Activated T-cell treated with anti-CD3 and anti-CD28 coated beads, Interleukin-2, amount 50 U/mL, for 48 hours (primary cell): ENCODE measurements at regions not wholly inside any gene's neighbourhood (a gene's known extent, or its start where the extent isn't known, plus 50 kb on each side); places are given as distances from the start of the nearest gene placed in this dataset.

Experiments
- DNase-seq, 2 experiments: peaks; one replicate each; pipeline ENCODE4 v3.0.0-alpha.2; 2020

DNA sequence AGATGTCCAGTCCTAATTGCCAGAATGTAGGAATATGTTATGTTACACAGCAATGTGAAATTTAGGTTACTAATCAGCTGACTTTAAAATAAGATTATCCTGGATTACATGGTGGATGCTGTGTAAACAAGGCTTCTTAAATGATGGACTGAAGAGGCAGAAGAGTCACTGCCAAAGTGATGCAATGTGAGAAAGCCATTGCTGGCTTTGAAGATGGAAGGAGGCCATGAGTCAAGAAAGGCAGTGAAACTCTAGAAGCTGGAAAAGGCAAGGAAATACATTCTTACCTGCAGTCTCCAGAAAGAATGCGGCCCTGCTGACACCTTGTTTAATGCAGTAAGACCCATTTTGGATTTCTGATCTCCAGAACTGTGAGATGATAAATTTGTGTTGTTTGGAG is 179.1 kb upstream of the ZPLD1 start:
- no peak for DNase-seq

DNA sequence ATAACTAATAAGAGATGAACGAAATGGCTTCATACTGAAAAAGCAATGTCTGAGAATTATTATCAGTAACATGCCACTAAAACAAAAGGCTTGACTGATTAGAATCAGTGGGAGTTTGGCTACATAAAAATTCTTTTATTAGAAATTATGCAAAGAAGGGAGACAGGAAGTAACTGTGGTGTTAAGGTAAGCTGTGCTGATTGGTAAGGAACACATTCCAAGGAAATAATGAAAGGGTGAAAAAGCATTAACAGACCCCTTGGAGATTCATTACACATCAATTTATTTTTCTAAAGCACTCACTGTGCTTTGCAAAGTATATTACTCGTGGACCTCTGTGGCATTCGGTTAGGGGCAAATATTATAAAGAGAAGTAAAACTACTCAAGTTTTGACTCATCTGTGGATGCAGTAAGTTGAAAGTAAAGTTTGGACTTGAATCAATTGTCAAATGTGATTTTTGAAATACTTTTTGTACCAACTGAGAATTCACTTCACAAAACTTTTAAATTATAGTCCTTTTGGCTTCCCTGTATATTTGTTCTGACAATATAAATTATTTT is 176.1 kb upstream of the ZPLD1 start:
- DNase-seq = no peak

- DNase-seq = no peak
Measured at GRCh38 chr3:102259663-102260062, 175.2 kb upstream of the ZPLD1 start.

GRCh38 chr3:102265720-102266119 is 169.1 kb upstream of the ZPLD1 start:
- DNase-seq = no peak

GRCh38 chr3:102269406-102269805 is 165.4 kb upstream of the ZPLD1 start:
- DNase-seq = no peak

GRCh38 chr3:102290241-102290640 is 144.6 kb upstream of the ZPLD1 start:
- DNase-seq = no peak

- no peak for DNase-seq
Measured at GRCh38 chr3:102295756-102296155, 139.1 kb upstream of the ZPLD1 start.

GRCh38 chr3:102297072-102297658 is 137.7 kb upstream of the ZPLD1 start:
- no peak for DNase-seq

DNA sequence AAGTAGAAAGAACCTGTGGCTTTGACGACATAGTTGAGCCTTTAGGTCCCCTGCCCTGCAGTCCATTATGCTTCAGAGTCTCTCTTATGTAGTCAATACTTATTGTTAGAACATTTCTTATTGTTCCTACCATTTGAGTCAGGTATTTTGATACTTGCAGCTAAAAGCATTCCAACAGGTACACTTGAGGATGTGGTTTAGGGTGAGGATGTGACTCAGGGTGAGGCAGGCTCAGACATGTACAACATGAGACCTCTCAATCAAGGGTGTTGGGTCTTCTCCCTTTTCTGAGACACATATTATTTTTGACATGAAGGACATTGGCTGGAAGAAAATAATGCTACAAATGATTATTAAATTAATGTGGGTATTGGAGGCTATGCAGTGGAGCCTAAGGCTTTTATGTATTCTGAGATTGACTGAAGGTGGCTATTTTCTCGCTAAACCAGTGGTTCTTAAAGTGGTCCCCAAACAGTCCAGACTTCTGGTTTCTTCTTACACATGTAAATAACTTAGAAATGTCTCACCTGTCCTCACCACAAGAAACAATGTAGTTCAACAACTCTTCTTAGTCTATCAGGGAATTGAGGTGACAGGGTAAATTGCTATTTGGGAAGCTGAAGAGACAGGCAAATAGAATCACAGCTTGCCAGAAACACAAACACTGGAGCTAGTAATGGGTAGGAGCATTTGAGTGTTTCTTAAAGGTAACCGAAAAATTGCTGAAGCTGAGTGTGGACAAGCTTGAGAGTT is 135.5 kb upstream of the ZPLD1 start:
- no peak for DNase-seq

DNA sequence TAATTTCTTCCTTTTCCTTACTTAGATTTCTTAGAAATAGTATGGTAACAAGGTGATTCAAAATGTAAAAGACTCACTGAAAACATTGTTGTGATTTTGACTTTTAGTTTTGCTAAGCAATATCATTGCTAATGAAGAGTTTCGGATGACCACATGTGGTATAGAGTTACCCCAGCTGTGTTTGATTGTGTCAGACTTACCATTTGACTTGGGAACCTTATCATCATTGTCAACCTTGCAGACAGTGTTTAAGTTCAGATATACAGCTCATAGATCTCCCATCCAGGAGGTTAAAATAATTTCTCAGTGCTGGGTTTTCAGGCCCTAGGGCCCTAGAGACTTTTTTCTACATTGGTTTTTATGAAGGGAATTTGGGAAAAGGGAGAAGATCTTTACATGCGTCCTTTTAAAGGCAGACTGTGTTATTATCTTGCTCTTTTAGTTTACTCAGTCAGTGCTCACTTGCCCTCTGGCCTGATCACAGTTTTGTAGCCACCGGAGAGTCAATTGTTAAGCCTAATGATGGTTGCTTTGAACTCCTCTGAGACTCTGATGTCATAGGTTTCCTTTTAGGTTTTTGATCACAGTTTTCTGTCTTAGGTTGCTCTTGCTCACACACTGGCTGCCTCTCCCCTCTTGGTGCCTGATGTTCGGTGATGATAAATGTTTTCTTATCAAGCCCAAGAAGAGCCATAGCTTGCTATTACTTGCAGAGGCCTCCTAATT is 133.5 kb upstream of the ZPLD1 start:
- no peak for DNase-seq

DNA sequence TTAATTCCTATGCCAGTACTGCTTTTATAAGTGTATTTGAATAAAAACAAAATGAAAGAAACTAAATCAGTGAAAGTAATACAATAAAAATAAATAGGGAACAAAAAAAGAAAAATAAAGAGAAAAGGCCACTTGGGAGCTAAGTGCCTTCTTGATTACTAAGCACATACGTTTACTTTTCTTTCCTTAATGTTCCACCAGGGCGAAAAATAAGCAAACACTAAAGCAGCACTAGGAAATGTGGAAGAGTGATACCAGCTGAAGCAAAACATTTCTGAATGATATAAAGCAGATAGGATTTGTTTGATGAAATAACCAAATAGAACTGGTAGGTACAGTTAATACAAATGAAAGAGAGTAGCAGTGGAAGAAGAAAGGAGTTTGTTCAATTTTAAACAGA is 132.8 kb upstream of the ZPLD1 start:
- DNase-seq = no peak

GRCh38 chr3:102304550-102304949 is 130.3 kb upstream of the ZPLD1 start:
- no peak for DNase-seq

GRCh38 chr3:102307442-102307841 is 127.4 kb upstream of the ZPLD1 start:
- no peak for DNase-seq

DNA sequence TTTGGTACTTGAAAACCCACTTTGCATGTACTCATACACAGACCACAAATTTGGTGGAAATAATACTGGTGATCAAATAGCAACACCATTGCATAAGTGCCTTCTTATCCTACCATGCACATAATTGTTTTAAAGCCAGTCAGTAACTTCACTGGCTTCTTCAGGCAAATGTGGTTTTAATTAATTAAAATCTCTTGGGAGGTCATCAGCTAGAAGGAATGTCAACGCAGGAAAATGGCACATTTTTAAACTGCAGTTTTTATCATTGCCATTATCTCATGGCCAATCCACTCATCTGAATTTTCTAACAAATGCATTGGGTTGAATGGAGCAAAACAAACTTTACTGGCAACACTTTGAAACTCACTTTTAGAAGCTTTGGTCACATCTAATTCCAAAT is 105.7 kb upstream of the ZPLD1 start:
- DNase-seq = no peak

GRCh38 chr3:102329561-102329960 is 105.3 kb upstream of the ZPLD1 start:
- DNase-seq = no peak

- no peak for DNase-seq
Measured at GRCh38 chr3:102332205-102332604, 102.6 kb upstream of the ZPLD1 start.

DNA sequence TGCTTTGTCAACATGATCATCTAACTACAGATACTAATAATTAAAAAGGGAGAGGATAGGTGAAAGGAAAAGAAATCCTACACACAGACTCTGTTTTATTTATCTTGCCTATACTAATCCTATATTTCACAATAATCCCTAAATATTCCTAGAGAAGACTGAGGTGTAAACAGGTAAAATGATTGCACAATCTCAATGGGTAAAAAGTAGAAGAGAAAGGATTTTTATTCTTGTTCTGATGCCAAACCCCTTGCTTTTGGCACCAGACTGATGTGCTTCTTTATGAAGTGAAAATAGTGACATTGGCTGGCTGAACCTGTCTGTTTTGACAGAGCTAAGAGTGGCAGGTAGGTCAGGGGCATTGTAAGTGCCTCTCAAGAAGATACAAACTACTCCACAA is 101.9 kb upstream of the ZPLD1 start:
- DNase-seq = no peak

GRCh38 chr3:102336130-102336529 is 98.7 kb upstream of the ZPLD1 start:
- DNase-seq = no peak

DNA sequence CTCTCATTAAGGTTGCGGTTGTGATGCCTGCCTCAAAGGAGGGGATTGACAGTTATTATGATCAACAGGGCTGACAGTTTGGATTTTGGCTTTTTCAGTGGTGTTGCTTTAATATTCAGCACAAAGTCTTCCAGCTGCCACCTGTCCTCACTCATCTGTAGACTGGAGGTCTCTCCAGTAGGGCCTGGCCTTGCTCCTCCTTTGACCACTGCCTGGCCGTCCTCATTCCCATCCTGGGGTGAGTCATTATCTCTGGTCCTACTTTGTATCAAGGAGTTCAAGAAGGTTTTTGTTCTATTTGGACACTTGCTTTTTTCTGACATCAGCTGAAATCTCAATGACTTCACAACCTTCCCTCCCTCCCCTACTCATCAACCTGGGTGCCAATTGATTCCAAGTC is 95.1 kb upstream of the ZPLD1 start:
- no peak for DNase-seq

- no peak for DNase-seq
Measured at GRCh38 chr3:102346897-102347296, 87.9 kb upstream of the ZPLD1 start.

GRCh38 chr3:102348904-102349303 is 85.9 kb upstream of the ZPLD1 start:
- DNase-seq = no peak

- no peak for DNase-seq
Measured at GRCh38 chr3:102353148-102353547, 81.7 kb upstream of the ZPLD1 start.

DNA sequence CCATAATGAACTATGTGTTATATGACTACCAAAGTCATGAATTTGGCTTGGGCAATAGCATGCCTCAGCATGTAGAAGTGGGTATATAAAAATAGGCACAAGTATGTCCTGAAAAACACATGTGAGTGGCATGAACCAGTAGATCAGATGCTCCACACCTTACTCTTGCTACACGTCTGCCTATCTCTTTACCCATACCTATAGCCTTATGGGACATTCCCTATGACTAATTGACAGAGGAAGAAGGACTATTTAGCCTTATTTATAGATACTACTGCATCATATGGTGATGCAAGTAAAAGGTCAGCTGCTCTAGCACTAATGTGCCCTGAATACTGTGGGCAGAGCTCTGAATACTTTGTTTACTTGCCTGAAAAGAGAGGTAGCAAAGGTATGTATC is 81.0 kb upstream of the ZPLD1 start:
- DNase-seq = no peak
